NT2/D1 (cell line): ENCODE measurements at regions not wholly inside any gene's neighbourhood (a gene's known extent, or its start where the extent isn't known, plus 50 kb on each side); places are given as distances from the start of the nearest gene placed in this dataset.

Source experiments
- SUZ12 ChIP-seq: IDR thresholded peaks from 2 replicates; pipeline ENCODE4 v1.6.1; 2011; ENCODE audit not compliant: insufficient read length, insufficient read depth; ENCODE audit errors: extremely low read depth
- YY1 ChIP-seq: IDR thresholded peaks from 2 replicates; pipeline ENCODE4 v1.6.1; 2011; ENCODE audit not compliant: insufficient read length, insufficient read depth

GRCh38 chr17:55648086-55648485 is 74.6 kb downstream of the TMEM100 start:
- TF ChIP-seq SUZ12 (no peak), YY1 (no peak)
